ENCODE measurements at regions not wholly inside any gene's neighbourhood (a gene's known extent, or its start where the extent isn't known, plus 50 kb on each side); places are given as distances from the start of the nearest gene placed in this dataset.

GRCh38 chr15:88307344-88307743, 50.8 kb upstream of the NTRK3 start:
- no peak overlapping the region for H3K4me2 ChIP-seq (ENCODE audit: low read length)
- intact Hi-C loops (cut with micrococcal nuclease; ENCODE audit: unreplicated experiment): no loop called here
- no peak overlapping the region for H3K27ac ChIP-seq (ENCODE audit: low read depth, low read length, poor library complexity, severe bottlenecking)
- no peaks in the 10 kb centered on the region for H3K79me2 ChIP-seq (ENCODE audit: insufficient read depth, low read depth, low read length)
- DNase-seq (ENCODE audit: low spot score): no peak
- H4K20me1 ChIP-seq (ENCODE audit: insufficient read depth, low read length): no peaks in the 10 kb centered on the region
- ChIA-PET POLR2A (no interaction called here), CTCF (ENCODE audit: unreplicated experiment) (no interaction called here)
- no peaks in the 10 kb centered on the region for H3K4me1 ChIP-seq (ENCODE audit: insufficient read depth, low read length, poor library complexity, severe bottlenecking)
- no peak for TF ChIP-seq CTCF (conservative IDR thresholded peaks at IDR 0.05; ENCODE audit: low read length)
- no peak for TF ChIP-seq EZH2phosphoT487 (IDR thresholded peaks at IDR 0.05; ENCODE audit: borderline replicate concordance, low read depth, low read length)
- H3K4me3 ChIP-seq (ENCODE audit: low read depth, low read length, poor library complexity, severe bottlenecking): no peak overlapping the region
- no peak overlapping the region for H2AFZ ChIP-seq (ENCODE audit: low read length)
- H3K9me3 ChIP-seq (ENCODE audit: low read length): no peaks in the 10 kb centered on the region
- no TSS peak for BruUV-seq (replicated peaks)
- H3K9me2 ChIP-seq (ENCODE audit: insufficient read depth, low read length): no peaks in the 10 kb centered on the region
- H3K36me3 ChIP-seq (ENCODE audit: insufficient read depth, low read length): no peaks in the 10 kb centered on the region

All from OCI-LY7 (cell line).